Esophagus squamous epithelium (tissue), 4 donors: ENCODE measurements at regions not wholly inside any gene's neighbourhood (a gene's known extent, or its start where the extent isn't known, plus 50 kb on each side); places are given as distances from the start of the nearest gene placed in this dataset.

Experiments
- CTCF ChIP-seq, 6 experiments: fragments of 450-650 bp in 4 of 6; fragments of 200-600 bp in 2 of 6; sonication (generic) in 2 of 6; IDR thresholded peaks; one replicate each; pipeline ENCODE4 v1.5.1; 2016 to 2019; ENCODE audit warnings: antibody characterized with exemption in 6 of 6, mild to moderate bottlenecking in 4 of 6, moderate library complexity in 4 of 6
- POLR2A ChIP-seq, 4 donors: fragments of 450-650 bp; IDR thresholded peaks; one replicate each; pipeline ENCODE4 v1.6.1; 2017; ENCODE audit warnings: antibody characterized with exemption in 4 of 4, mild to moderate bottlenecking in 4 of 4, moderate library complexity in 3 of 4

GRCh38 chr7:47196106-47196645, 385.7 kb downstream of the TNS3 start:
- no peak for TF ChIP-seq CTCF (IDR thresholded peaks at IDR 0.05)
- TF ChIP-seq POLR2A (IDR thresholded peaks at IDR 0.05): no peak
